Brain microvascular endothelial cell (primary cell): ENCODE measurements at regions not wholly inside any gene's neighbourhood (a gene's known extent, or its start where the extent isn't known, plus 50 kb on each side); places are given as distances from the start of the nearest gene placed in this dataset.

ENCODE experiments used
- DNase-seq: peaks from one replicate; pipeline ENCODE4 v3.0.0-alpha.2; 2020
- H3K27ac ChIP-seq: fragments of 250-450 bp; sonication (Bioruptor Pico); 2 replicates; pipeline ENCODE4 v1.5.1; 2020; ENCODE audit warnings: mild to moderate bottlenecking, moderate library complexity
- H3K27me3 ChIP-seq: fragments of 250-450 bp; sonication (Bioruptor Pico); replicated peaks from 2 replicates; pipeline ENCODE4 v1.5.1; 2020; ENCODE audit warnings: mild to moderate bottlenecking
- H3K36me3 ChIP-seq: fragments of 250-450 bp; sonication (Bioruptor Pico); replicated peaks from 2 replicates; pipeline ENCODE4 v1.5.1; 2020; ENCODE audit warnings: mild to moderate bottlenecking
- H3K4me3 ChIP-seq: 2 replicates; pipeline ENCODE4 v1.5.1; 2011; ENCODE audit warnings: low read depth, mild to moderate bottlenecking, control low read depth, low read length, moderate library complexity
- in situ Hi-C: cut with HindIII; loops from 2 replicates; pipeline ENCODE4 v1.10.0; 2017; ENCODE audit warnings: low sequenced_read_pairs, low pct_ligation_motif_present
- TF ChIP-seq, protein P1 (sequence below): IDR thresholded peaks from 2 replicates; pipeline ENCODE4 v1.5.1; 2011; ENCODE audit warnings: low read depth, mild to moderate bottlenecking, moderate library complexity, low read length, control low read depth, inconsistent platforms; ENCODE audit errors: missing control alignments

- in situ Hi-C loops: no loop called here
- TF ChIP-seq, protein P1, sequence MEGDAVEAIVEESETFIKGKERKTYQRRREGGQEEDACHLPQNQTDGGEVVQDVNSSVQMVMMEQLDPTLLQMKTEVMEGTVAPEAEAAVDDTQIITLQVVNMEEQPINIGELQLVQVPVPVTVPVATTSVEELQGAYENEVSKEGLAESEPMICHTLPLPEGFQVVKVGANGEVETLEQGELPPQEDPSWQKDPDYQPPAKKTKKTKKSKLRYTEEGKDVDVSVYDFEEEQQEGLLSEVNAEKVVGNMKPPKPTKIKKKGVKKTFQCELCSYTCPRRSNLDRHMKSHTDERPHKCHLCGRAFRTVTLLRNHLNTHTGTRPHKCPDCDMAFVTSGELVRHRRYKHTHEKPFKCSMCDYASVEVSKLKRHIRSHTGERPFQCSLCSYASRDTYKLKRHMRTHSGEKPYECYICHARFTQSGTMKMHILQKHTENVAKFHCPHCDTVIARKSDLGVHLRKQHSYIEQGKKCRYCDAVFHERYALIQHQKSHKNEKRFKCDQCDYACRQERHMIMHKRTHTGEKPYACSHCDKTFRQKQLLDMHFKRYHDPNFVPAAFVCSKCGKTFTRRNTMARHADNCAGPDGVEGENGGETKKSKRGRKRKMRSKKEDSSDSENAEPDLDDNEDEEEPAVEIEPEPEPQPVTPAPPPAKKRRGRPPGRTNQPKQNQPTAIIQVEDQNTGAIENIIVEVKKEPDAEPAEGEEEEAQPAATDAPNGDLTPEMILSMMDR: no peak
Measured at GRCh38 chr13:61670384-61671161, 254.9 kb upstream of the PCDH20 start.

GRCh38 chr13:61664801-61665705 is 249.4 kb upstream of the PCDH20 start:
- Histone ChIP-seq H3K27me3 (no peaks in the 10 kb centered on the region), H3K4me3 (no peak overlapping the region), H3K36me3 (no peaks in the 10 kb centered on the region), H3K27ac (no peak overlapping the region)
- no peak for DNase-seq
- TF ChIP-seq, protein P1: no peak
- in situ Hi-C loops: no loop called here

More at GRCh38 chr13:61670384-61671161, 254.9 kb upstream of the PCDH20 start:
- Histone ChIP-seq H3K27me3 (no peaks in the 10 kb centered on the region), H3K36me3 (no peaks in the 10 kb centered on the region), H3K4me3 (no peak overlapping the region), H3K27ac (no peak overlapping the region)
- DNase-seq: no peak

GRCh38 chr13:61654481-61654880 is 238.8 kb upstream of the PCDH20 start:
- H3K36me3 ChIP-seq: no peaks in the 10 kb centered on the region
- no peak for DNase-seq
- TF ChIP-seq, protein P1: no peak
- H3K27ac ChIP-seq: no peak overlapping the region
- H3K4me3 ChIP-seq: no peak overlapping the region
- no peaks in the 10 kb centered on the region for H3K27me3 ChIP-seq
- in situ Hi-C loops: no loop called here

GRCh38 chr13:61648547-61648946 is 232.9 kb upstream of the PCDH20 start:
- Histone ChIP-seq H3K27ac (no peak overlapping the region), H3K27me3 (no peaks in the 10 kb centered on the region), H3K36me3 (no peaks in the 10 kb centered on the region), H3K4me3 (no peak overlapping the region)
- DNase-seq: no peak
- TF ChIP-seq, protein P1: no peak
- in situ Hi-C loops: no loop called here

DNA sequence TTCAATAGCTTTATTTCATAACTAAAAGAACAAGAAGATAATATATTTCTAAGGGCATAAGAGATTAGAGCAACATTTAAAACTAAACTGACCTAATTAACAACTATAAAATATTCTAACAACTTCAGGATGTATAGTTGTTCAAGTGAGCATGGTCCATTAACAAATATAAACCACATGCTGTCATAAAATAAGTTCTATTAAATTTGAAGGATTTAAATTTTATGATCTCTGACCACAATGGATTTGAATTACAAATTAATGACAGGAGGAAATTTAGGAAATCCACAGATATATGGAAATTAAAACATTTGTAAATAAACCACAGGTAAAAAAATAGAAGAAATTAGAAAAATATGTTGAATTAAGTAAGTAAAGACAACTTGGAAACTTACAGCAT is 196.5 kb upstream of the PCDH20 start:
- Histone ChIP-seq H3K27me3 (no peaks in the 10 kb centered on the region), H3K36me3 (no peaks in the 10 kb centered on the region), H3K27ac (no peak overlapping the region), H3K4me3 (no peak overlapping the region)
- TF ChIP-seq, protein P1: no peak
- in situ Hi-C loops: no loop called here
- no peak for DNase-seq
